H1 (cell line): ENCODE measurements at regions not wholly inside any gene's neighbourhood (a gene's known extent, or its start where the extent isn't known, plus 50 kb on each side); places are given as distances from the start of the nearest gene placed in this dataset.

Experiments
- CTCF ChIA-PET: fragments of 300-600 bp; sonication (Branson Sonifier 250); formaldehyde crosslinking; loops from one replicate; lab custom pipeline; 2021; ENCODE audit not compliant: partially characterized antibody; lab: Charles Lee
- POLR2A ChIA-PET: fragments of 300-600 bp; sonication (Branson Sonifier 250); formaldehyde crosslinking; loops from one replicate; lab custom pipeline; 2021; ENCODE audit warnings: inconsistent platforms; ENCODE audit not compliant: partially characterized antibody; lab: Charles Lee
- DNase-seq, 2 experiments: peaks; one replicate each; pipeline versions ENCODE4 v3.0.0 to v3.0.0-alpha.2; 2010 to 2022; ENCODE audit warnings: low spot score in 2 of 2, low read depth in 1 of 2, mixed read lengths in 1 of 2
- FAIRE-seq: peaks from 2 replicates; lab custom pipeline; 2011; peaks lifted over from hg19 to GRCh38; lab: Jason Lieb, UNC
- H2AFZ ChIP-seq: 2 replicates; pipeline ENCODE4 v1.8.1; 2012; ENCODE audit warnings: low read length, inconsistent platforms
- H2AK5ac ChIP-seq: 2 replicates; pipeline ENCODE4 v1.6.1; 2013; ENCODE audit warnings: low read depth, low read length
- H2BK120ac ChIP-seq: replicated peaks from 2 replicates; pipeline ENCODE3; 2013; ENCODE audit warnings: low read depth, low read length, inconsistent platforms
- H2BK12ac ChIP-seq: 2 replicates; pipeline ENCODE4 v1.6.1; 2013; ENCODE audit warnings: low read depth, low read length
- H2BK15ac ChIP-seq: 2 replicates; pipeline ENCODE4 v1.6.1; 2013; ENCODE audit warnings: low read length
- H2BK20ac ChIP-seq: 2 replicates; pipeline ENCODE4 v1.6.1; 2013; ENCODE audit warnings: low read length
- H2BK5ac ChIP-seq: 2 replicates; pipeline ENCODE4 v1.6.1; 2013; ENCODE audit warnings: low read depth, low read length
- H3K14ac ChIP-seq: 2 replicates; pipeline ENCODE4 v1.6.1; 2013; ENCODE audit warnings: inconsistent platforms; ENCODE audit not compliant: insufficient read length
- H3K18ac ChIP-seq: 2 replicates; pipeline ENCODE4 v1.6.1; 2013; ENCODE audit warnings: low read length; ENCODE audit errors: extremely low read depth
- H3K23ac ChIP-seq: 2 replicates; pipeline ENCODE4 v1.6.1; 2013; ENCODE audit warnings: inconsistent platforms; ENCODE audit not compliant: insufficient read length
- H3K23me2 ChIP-seq: 2 replicates; pipeline ENCODE4 v1.6.1; 2013; ENCODE audit warnings: low read depth, low read length
- H3K27ac ChIP-seq: 2 replicates; pipeline ENCODE4 v1.6.1; 2011; ENCODE audit warnings: low read depth, low read length, inconsistent platforms
- H3K27me3 ChIP-seq, 4 experiments: replicated peaks in 1 of 4; 1 replicate in 1 of 4; 2 replicates in 3 of 4; pipeline versions ENCODE4 v1.6.1 to v1.8.1; 2011 to 2013; ENCODE audit warnings: low read length in 3 of 4, mild to moderate bottlenecking in 3 of 4, inconsistent platforms in 2 of 4, mixed read lengths in 2 of 4, moderate library complexity in 1 of 4; ENCODE audit not compliant: control insufficient read depth in 3 of 4, insufficient read depth in 3 of 4; ENCODE audit errors: extremely low read depth in 1 of 4
- H3K36me3 ChIP-seq, 4 experiments: 2 replicates each; pipeline versions ENCODE4 v1.6.1 to v1.8.1; 2011 to 2013; ENCODE audit warnings: mild to moderate bottlenecking in 4 of 4, low read length in 3 of 4, moderate library complexity in 2 of 4, control low read depth in 1 of 4, inconsistent platforms in 1 of 4; ENCODE audit not compliant: insufficient read depth in 4 of 4, control insufficient read depth in 2 of 4
- H3K4ac ChIP-seq: replicated peaks from 2 replicates; pipeline ENCODE3; 2013; ENCODE audit warnings: low read length, low read depth, mixed read lengths, inconsistent platforms; ENCODE audit not compliant: insufficient read length
- H3K4me1 ChIP-seq, 4 experiments: replicated peaks in 1 of 4; 1 replicate in 1 of 4; 2 replicates in 3 of 4; pipeline versions ENCODE4 v1.6.1 to v1.8.1; 2011 to 2013; ENCODE audit warnings: low read length in 3 of 4, inconsistent platforms in 2 of 4, mixed read lengths in 1 of 4; ENCODE audit not compliant: insufficient read depth in 4 of 4, control insufficient read depth in 3 of 4
- H3K4me2 ChIP-seq, 2 experiments: 2 replicates each; pipeline versions ENCODE4 v1.6.1 to v1.8.1; 2011 to 2013; ENCODE audit warnings: low read depth in 2 of 2, low read length in 2 of 2, control low read depth in 1 of 2, inconsistent platforms in 1 of 2, mild to moderate bottlenecking in 1 of 2; ENCODE audit not compliant: insufficient read depth in 1 of 2
- H3K4me3 ChIP-seq, 4 experiments: fragments of 200-600, 300-600 bp in 1 of 4; sonication (generic), shearing (Covaris generic), sonication (Bioruptor Twin) in 1 of 4; 2 replicates each; pipeline versions ENCODE4 v1.5.1 to v1.8.1; 2011 to 2016; ENCODE audit warnings: low read length in 4 of 4, low read depth in 3 of 4, control low read depth in 2 of 4, inconsistent platforms in 2 of 4, mild to moderate bottlenecking in 2 of 4, mixed read lengths in 1 of 4, moderate library complexity in 1 of 4; ENCODE audit not compliant: insufficient read depth in 2 of 4; ENCODE audit errors: extremely low read depth in 1 of 4
- H3K56ac ChIP-seq: replicated peaks from 2 replicates; pipeline ENCODE3; 2013; ENCODE audit warnings: low read depth, mild to moderate bottlenecking, mixed read lengths, low read length, inconsistent platforms; ENCODE audit not compliant: insufficient read length
- H3K79me1 ChIP-seq: 2 replicates; pipeline ENCODE4 v1.6.1; 2013; ENCODE audit warnings: low read depth, low read length, control low read depth
- H3K79me2 ChIP-seq, 2 experiments: 2 replicates each; pipeline versions ENCODE4 v1.6.1 to v1.8.1; 2012 to 2013; ENCODE audit warnings: low read length in 2 of 2, mild to moderate bottlenecking in 2 of 2, inconsistent platforms in 1 of 2; ENCODE audit not compliant: insufficient read depth in 2 of 2, control insufficient read depth in 1 of 2
- H3K9ac ChIP-seq, 4 experiments: replicated peaks in 1 of 4; 1 replicate in 1 of 4; 2 replicates in 3 of 4; pipeline versions ENCODE4 v1.6.1 to v1.8.1; 2011 to 2013; ENCODE audit warnings: low read depth in 3 of 4, low read length in 3 of 4, control low read depth in 2 of 4, mild to moderate bottlenecking in 2 of 4, moderate library complexity in 2 of 4, inconsistent platforms in 1 of 4; ENCODE audit errors: extremely low read depth in 1 of 4
- H3K9me3 ChIP-seq, 2 experiments: 2 replicates each; pipeline versions ENCODE4 v1.6.1 to v1.8.1; 2012 to 2013; ENCODE audit warnings: mild to moderate bottlenecking in 2 of 2, moderate library complexity in 2 of 2, control low read depth in 1 of 2, inconsistent platforms in 1 of 2, low read depth in 1 of 2, low read length in 1 of 2, mixed read lengths in 1 of 2; ENCODE audit not compliant: insufficient read depth in 2 of 2
- H4K20me1 ChIP-seq, 2 experiments: replicated peaks in 1 of 2; 2 replicates each; pipeline versions ENCODE3 to v1.8.1; 2011 to 2013; ENCODE audit warnings: inconsistent platforms in 2 of 2, low read length in 2 of 2, mild to moderate bottlenecking in 1 of 2; ENCODE audit not compliant: insufficient read depth in 2 of 2, control insufficient read depth in 1 of 2
- H4K5ac ChIP-seq: 2 replicates; pipeline ENCODE4 v1.6.1; 2013; ENCODE audit warnings: low read length, low read depth, mixed read lengths, inconsistent platforms; ENCODE audit not compliant: insufficient read length
- H4K8ac ChIP-seq: 2 replicates; pipeline ENCODE4 v1.8.0; 2013; ENCODE audit warnings: mild to moderate bottlenecking, moderate library complexity, low read length, inconsistent platforms; ENCODE audit not compliant: insufficient read depth; ENCODE audit errors: extremely low read depth
- H4K91ac ChIP-seq: replicated peaks from 2 replicates; pipeline ENCODE3; 2013; ENCODE audit warnings: low read length, mixed read lengths, inconsistent platforms; ENCODE audit not compliant: insufficient read length
- ASH2L ChIP-seq: fragments of 200-600, 300-600 bp; sonication (generic); IDR thresholded peaks from one replicate; pipeline ENCODE4 v1.7.1; 2017; ENCODE audit warnings: low read length
- CREB1 ChIP-seq: IDR thresholded peaks from 2 replicates; pipeline ENCODE4 v1.6.1; 2012; ENCODE audit warnings: inconsistent platforms
- CTCF ChIP-seq, 3 experiments: IDR thresholded peaks; 1 replicate in 2 of 3; 2 replicates in 1 of 3; pipeline versions ENCODE4 v1.5.1 to v1.6.1; 2011; ENCODE audit warnings: low read length in 3 of 3, mild to moderate bottlenecking in 3 of 3, inconsistent platforms in 2 of 3, low read depth in 1 of 3, moderate library complexity in 1 of 3; ENCODE audit not compliant: insufficient read depth in 1 of 3; ENCODE audit errors: control extremely low read depth in 1 of 3
- MAFK ChIP-seq: IDR thresholded peaks from 2 replicates; pipeline ENCODE4 v1.6.1; 2012; ENCODE audit warnings: low read depth, mild to moderate bottlenecking, improper control_type of control experiment, low read length
- RXRA ChIP-seq: IDR thresholded peaks from 2 replicates; pipeline ENCODE4 v1.6.1; 2011; ENCODE audit warnings: low read depth, mild to moderate bottlenecking, low read length, moderate library complexity; ENCODE audit not compliant: insufficient read depth
- SIN3A ChIP-seq, 2 experiments: IDR thresholded peaks in 1 of 2; conservative IDR thresholded peaks in 1 of 2; 2 replicates each; pipeline ENCODE4 v1.6.1; 2011 to 2012; ENCODE audit warnings: low read length in 2 of 2, improper control_type of control experiment in 1 of 2, low read depth in 1 of 2, mild to moderate bottlenecking in 1 of 2
- SIX5 ChIP-seq: IDR thresholded peaks from 2 replicates; pipeline ENCODE4 v1.6.1; 2011; ENCODE audit warnings: mild to moderate bottlenecking, low read depth, low read length
- TBP ChIP-seq: IDR thresholded peaks from 2 replicates; pipeline ENCODE4 v1.6.1; 2011; ENCODE audit warnings: low read depth, low read length, improper control_type of control experiment
- TEAD4 ChIP-seq: IDR thresholded peaks from 2 replicates; pipeline ENCODE4 v1.6.1; 2012; ENCODE audit warnings: low read depth, low read length, inconsistent platforms, mixed read lengths
- WGBS, 2 experiments: shearing (Covaris generic) in 1 of 2; methylation state at CpG; one replicate each; pipeline versions ENCODE4 v1.1.6 to v1.1.7; 2013 to 2015; ENCODE audit warnings: low lambda C conversion rate in 2 of 2, mixed read lengths in 2 of 2, inconsistent platforms in 1 of 2, low coverage in 1 of 2, missing lambda C conversion rate in 1 of 2; ENCODE audit not compliant: insufficient replicate concordance in 2 of 2, insufficient coverage in 1 of 2, insufficient read length in 1 of 2; ENCODE audit errors: extremely low coverage in 1 of 2, missing lambda C conversion rate in 1 of 2; 5-methylcytosine and 5-hydroxymethylcytosine counted together

GRCh38 chr6:5937169-5937909 is 69.4 kb downstream of the NRN1 start:
- Histone ChIP-seq H4K20me1 (no peaks in the 10 kb centered on the region), H2BK15ac (no peak overlapping the region), H3K4me2 (no peak overlapping the region), H2AFZ (no peak overlapping the region), H3K4ac (no peak overlapping the region)
- 88% methylated on average over 14 of the region's 14 CpGs; no CpG with 5 or more reads in 1 of the 2 experiments for WGBS, 2 experiments
- TF ChIP-seq MAFK: no peak
- TF ChIP-seq SIN3A (conservative IDR thresholded peaks at IDR 0.05 in 1 of 2, IDR thresholded peaks at IDR 0.05 in 1 of 2; ENCODE audit: low read depth in 1 of 2, low read length in 2 of 2): no peak
- TF ChIP-seq TBP: no peak
- no peak for TF ChIP-seq TEAD4
- TF ChIP-seq RXRA: no peak
- no peak for TF ChIP-seq ASH2L
- TF ChIP-seq SIX5: no peak
- TF ChIP-seq CTCF (IDR thresholded peaks at IDR 0.05; ENCODE audit: control extremely low read depth in 1 of 3, insufficient read depth in 1 of 3, low read depth in 1 of 3, low read length in 3 of 3): no peak
- TF ChIP-seq CREB1: no peak
- TF ChIP-seq, all 59 proteins: peak for 0
- Histone ChIP-seq H2BK20ac (no peak overlapping the region), H3K56ac (no peak overlapping the region), H3K79me2 (no peaks in the 10 kb centered on the region), H3K27me3 (no peaks in the 10 kb centered on the region), H4K91ac (no peak overlapping the region), H3K23ac (no peak overlapping the region), H3K36me3 (no peaks in the 10 kb centered on the region), H3K27ac (no peak overlapping the region), H2BK12ac (no peak overlapping the region), H3K79me1 (no peaks in the 10 kb centered on the region), H2AK5ac (no peak overlapping the region), H3K9me3 (no peaks in the 10 kb centered on the region), H4K5ac (no peak overlapping the region), H3K14ac (no peak overlapping the region), H3K23me2 (no peaks in the 10 kb centered on the region), H3K4me1 (no peaks in the 10 kb centered on the region), H3K18ac (no peak overlapping the region), H2BK120ac (no peak overlapping the region), H3K4me3 (no peak overlapping the region), H3K9ac (no peak overlapping the region), H4K8ac (no peak overlapping the region), H2BK5ac (no peak overlapping the region)
- ChIA-PET CTCF (interaction anchor here (0.6 to 2.9 kb wide), 7 partner anchors 9 to 523 kb away, joined by 3 to 12 read pairs (median 3); no protein-coding TSS in a partner anchor), POLR2A (no interaction called here)
- DNase-seq (no peak), FAIRE-seq (no peak)
